ENCODE measurements at regions not wholly inside any gene's neighbourhood (a gene's known extent, or its start where the extent isn't known, plus 50 kb on each side); places are given as distances from the start of the nearest gene placed in this dataset.

GRCh38 chr16:17013038-17013437 lies 457.7 kb downstream of the XYLT1 start:
- no peak for TF ChIP-seq CTCF (IDR thresholded peaks at IDR 0.05)
- no peak for TF ChIP-seq EP300 (IDR thresholded peaks at IDR 0.05)
- TF ChIP-seq ZSCAN20 (CRISPR knock-in tag; IDR thresholded peaks at IDR 0.05) = no peak
